ENCODE measurements at regions not wholly inside any gene's neighbourhood (a gene's known extent, or its start where the extent isn't known, plus 50 kb on each side); places are given as distances from the start of the nearest gene placed in this dataset.

DNA sequence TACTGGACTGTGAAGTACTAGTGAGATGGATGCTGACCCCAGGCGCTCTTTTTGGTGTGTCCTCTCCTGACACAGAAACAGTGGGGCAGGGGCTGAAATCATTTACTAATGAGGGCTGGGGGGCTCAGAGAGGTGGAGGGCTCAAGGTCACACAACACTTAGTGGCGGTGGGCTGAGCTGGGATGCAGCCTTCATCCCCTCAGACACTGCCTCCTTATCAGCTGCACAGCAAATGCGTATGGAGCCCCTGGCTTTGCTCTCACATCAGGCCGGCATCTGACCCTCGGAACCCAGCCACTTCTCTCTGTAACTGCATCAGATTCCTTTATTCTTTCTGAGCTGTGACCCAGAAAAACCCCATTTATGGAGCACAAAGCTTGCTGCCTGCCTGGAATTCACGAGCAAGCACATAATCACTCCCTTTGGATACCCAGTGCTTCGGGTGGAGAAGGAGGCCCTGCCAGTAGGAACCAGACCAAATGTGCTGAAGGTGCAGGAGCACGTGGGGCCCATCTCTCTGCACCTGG, 736.6 kb downstream of the TBC1D22A start:
- TF ChIP-seq CTCF (IDR thresholded peaks at IDR 0.05; ENCODE audit: insufficient read depth, low read length, poor library complexity, severe bottlenecking) (no peak), EZH2phosphoT487 (conservative IDR thresholded peaks at IDR 0.05; ENCODE audit: low read length) (no peak)
